ENCODE measurements at regions not wholly inside any gene's neighbourhood (a gene's known extent, or its start where the extent isn't known, plus 50 kb on each side); places are given as distances from the start of the nearest gene placed in this dataset.

DNA sequence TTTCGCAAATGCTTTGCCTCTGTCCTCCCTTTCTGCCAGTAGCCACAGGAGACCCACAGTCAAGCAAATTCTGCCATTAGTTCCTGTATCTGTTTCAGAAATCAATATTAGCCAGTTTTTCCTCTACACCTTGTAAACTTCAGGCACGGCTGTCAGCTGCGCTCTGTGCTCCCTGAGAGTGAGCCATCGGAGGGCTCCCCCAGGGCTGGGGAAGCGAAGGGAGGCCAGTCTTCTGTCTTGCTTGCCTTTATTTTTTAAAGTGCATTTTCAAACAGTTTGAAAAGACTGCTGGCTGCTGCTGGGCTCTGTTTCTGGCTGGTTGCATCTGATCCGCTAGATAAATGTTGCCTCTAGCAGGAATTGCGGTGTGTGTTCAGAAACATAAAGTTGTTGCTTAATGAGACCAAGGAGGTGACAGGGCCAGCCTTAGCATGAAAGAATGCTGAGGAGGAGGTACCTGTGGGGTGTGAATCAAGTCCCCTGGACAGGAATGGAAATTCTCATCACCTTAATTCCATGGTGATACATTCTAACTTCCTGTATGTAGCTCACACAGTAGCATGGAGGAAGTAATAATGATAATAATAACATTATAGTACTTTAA lies 421.7 kb upstream of the KIF2A start:
- TF ChIP-seq CTCF (IDR thresholded peaks at IDR 0.05) (no peak), POLR2A (IDR thresholded peaks at IDR 0.05) (no peak)
- no peak overlapping the region for H3K27ac ChIP-seq
- no peak for DNase-seq

DNA sequence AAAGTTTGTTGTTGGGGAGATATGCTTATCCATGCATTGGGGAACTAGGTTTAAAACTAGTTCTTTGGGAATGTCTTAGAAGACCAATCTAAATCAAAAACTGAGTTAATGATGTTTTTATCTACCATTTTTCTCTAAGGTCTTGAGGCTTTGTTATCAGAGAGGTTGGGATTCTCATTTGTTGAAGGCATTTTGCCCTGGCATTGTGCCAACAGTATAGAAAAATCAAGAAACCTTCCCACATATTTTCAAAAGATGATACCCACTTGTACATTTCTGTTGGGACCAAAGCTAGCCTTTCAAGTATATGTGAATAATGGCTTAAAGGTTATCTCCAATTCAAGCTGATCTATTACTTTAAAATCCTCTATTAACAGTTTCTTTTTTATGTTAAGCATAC lies 419.8 kb upstream of the KIF2A start:
- H3K27ac ChIP-seq: no peak overlapping the region
- H3K4me1 ChIP-seq: no peaks in the 10 kb centered on the region
- H3K9me3 ChIP-seq: no peaks in the 10 kb centered on the region
- H3K4me3 ChIP-seq: no peak overlapping the region
- no peak for DNase-seq
- H3K27me3 ChIP-seq: no peaks in the 10 kb centered on the region
- no peaks in the 10 kb centered on the region for H3K36me3 ChIP-seq
- no peak for TF ChIP-seq CTCF (IDR thresholded peaks at IDR 0.05)
- no peak for TF ChIP-seq POLR2A (IDR thresholded peaks at IDR 0.05)

More for the DNA sequence above, 421.7 kb upstream of the KIF2A start:
- Histone ChIP-seq H3K27me3 (no peaks in the 10 kb centered on the region), H3K36me3 (no peaks in the 10 kb centered on the region), H3K4me1 (no peaks in the 10 kb centered on the region), H3K4me3 (no peak overlapping the region), H3K9me3 (no peaks in the 10 kb centered on the region)

DNA sequence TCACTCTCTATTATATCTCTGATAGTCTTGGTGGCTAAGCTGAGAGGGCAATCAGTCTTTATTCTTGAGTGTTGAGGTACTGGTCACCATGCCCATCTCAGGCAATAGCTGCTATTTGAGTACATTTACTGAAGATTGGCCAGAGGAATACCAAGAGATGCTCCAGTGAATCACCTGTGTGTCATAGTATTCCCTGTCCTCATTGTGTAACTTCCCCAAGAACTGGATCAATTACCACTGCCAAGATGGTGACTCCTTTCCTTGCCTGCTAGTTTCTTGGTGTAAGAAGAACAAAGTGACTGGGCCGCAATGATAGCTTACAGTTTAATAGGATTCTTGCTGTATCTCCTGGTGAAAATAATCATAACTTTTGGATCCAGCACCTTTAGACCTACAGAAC lies 418.7 kb upstream of the KIF2A start:
- H3K9me3 ChIP-seq: no peaks in the 10 kb centered on the region
- no peaks in the 10 kb centered on the region for H3K27me3 ChIP-seq
- H3K4me1 ChIP-seq: no peaks in the 10 kb centered on the region
- TF ChIP-seq CTCF (IDR thresholded peaks at IDR 0.05): no peak
- no peak for TF ChIP-seq POLR2A (IDR thresholded peaks at IDR 0.05)
- H3K36me3 ChIP-seq: no peaks in the 10 kb centered on the region
- H3K4me3 ChIP-seq: no peak overlapping the region
- H3K27ac ChIP-seq: no peak overlapping the region
- DNase-seq: no peak

DNA sequence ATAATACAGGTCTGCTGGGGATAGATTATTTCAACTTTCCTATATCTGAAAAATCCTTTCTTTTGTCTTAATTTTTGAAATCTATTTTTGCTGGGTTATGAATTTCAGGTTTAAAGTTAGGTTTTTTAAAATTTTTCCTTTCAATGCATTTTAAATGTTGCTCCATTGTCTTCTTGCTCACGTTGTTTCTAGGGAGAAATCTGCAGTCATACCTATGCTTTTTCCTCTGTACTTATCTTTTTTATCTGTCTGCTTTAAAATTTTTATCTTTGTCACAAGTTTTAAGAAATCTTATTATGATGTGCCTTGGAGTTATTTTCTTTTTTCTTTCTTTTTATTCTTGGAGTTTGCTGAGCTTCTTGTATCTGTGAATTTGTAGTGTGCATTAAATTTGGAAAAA lies 412.0 kb upstream of the KIF2A start:
- H3K27me3 ChIP-seq: no peaks in the 10 kb centered on the region
- TF ChIP-seq CTCF (IDR thresholded peaks at IDR 0.05): no peak
- no peak for TF ChIP-seq POLR2A (IDR thresholded peaks at IDR 0.05)
- no peaks in the 10 kb centered on the region for H3K4me1 ChIP-seq
- no peaks in the 10 kb centered on the region for H3K36me3 ChIP-seq
- no peak overlapping the region for H3K4me3 ChIP-seq
- H3K27ac ChIP-seq: no peak overlapping the region
- no peak for DNase-seq
- peaks cover 0 to 5% (median 0%) of the 10 kb centered on the region in 4 donors for H3K9me3 ChIP-seq

DNA sequence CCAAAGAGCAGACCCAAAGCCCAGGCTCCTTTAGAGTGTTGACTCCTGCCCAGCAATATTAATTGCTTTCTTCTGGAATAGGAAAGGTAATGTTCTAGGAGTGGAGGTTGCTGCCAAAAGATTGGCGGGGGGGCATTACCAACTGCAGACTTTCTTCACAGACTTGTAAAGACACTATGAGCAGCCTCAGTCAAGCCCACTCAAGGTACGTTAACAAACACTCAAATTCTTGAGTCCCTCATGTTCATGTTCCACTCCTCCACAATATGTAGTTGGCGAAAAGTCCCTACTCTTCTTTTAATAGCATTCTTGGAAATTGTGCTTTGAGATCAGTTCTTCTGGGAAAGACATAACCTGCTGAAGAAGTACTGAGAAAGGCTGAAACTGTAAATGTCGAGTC lies 409.2 kb upstream of the KIF2A start:
- H3K27me3 ChIP-seq: no peaks in the 10 kb centered on the region

More for the DNA sequence above, 409.2 kb upstream of the KIF2A start:
- H3K4me1 ChIP-seq: no peaks in the 10 kb centered on the region
- no peak for DNase-seq
- H3K36me3 ChIP-seq: no peaks in the 10 kb centered on the region
- H3K4me3 ChIP-seq: no peak overlapping the region
- no peak overlapping the region for H3K27ac ChIP-seq
- TF ChIP-seq POLR2A (IDR thresholded peaks at IDR 0.05) (no peak), CTCF (IDR thresholded peaks at IDR 0.05) (no peak)
- peaks cover 0 to 5% (median 0%) of the 10 kb centered on the region in 4 donors for H3K9me3 ChIP-seq
